ENCODE measurements at regions not wholly inside any gene's neighbourhood (a gene's known extent, or its start where the extent isn't known, plus 50 kb on each side); places are given as distances from the start of the nearest gene placed in this dataset.
"Not testable (repeated sequence)": the region's sequence is repeated elsewhere in the genome, so short reads cannot be mapped to it uniquely, and the experiment has no call there.

- CTCF ChIA-PET; H3K27me3 Mint-ChIP-seq (ENCODE audit: low read depth); H3K9me3 Mint-ChIP-seq; H3K27ac Mint-ChIP-seq; H3K4me3 Mint-ChIP-seq; intact Hi-C loops (cut with micrococcal nuclease); DNase-seq; H3K36me3 Mint-ChIP-seq (ENCODE audit: low read depth): not testable (repeated sequence)
- peaks cover 16% of the 10 kb centered on the region for H3K4me1 Mint-ChIP-seq (ENCODE audit: low read depth)
These were observed 66.8 kb upstream of the SLC35C1 start for GRCh38 chr11:45738194-45738593.

GRCh38 chr11:45737056-45737455 lies 67.9 kb upstream of the SLC35C1 start:
- DNase-seq, result peak; percentile 21
- CTCF ChIA-PET, result no interaction called here
- Mint-ChIP-seq H3K4me3 (no peak overlapping the region), H3K27me3 (ENCODE audit: low read depth) (peaks cover 3% of the 10 kb centered on the region), H3K36me3 (ENCODE audit: low read depth) (no peaks in the 10 kb centered on the region), H3K4me1 (ENCODE audit: low read depth) (peaks cover 16% of the 10 kb centered on the region), H3K9me3 (peaks cover 2% of the 10 kb centered on the region), H3K27ac (peak overlapping the region; percentile 68)
- intact Hi-C loops (cut with micrococcal nuclease), result loop anchor here (1.0 kb wide), 2 partner anchors 11 to 35 kb away; no protein-coding TSS in a partner anchor

DNA sequence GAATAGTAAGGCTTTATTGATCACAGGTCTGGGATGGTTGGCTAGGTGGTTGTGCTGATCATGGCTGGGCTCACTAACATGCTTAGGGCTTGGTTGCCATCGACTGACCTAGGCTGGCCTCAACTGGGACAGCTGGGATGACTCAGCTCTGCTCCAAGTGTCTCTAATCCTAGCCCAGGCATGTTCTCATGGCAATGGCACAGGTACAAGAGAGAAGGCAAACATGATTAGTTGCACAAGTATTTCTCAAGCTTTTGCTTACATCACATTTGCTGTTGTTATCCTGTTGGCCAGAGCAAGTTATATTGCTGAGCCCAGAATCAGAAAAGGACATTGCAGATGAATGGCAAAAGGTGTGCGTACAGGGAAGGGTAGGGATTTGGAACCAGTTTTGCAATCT lies 68.5 kb upstream of the SLC35C1 start:
- H3K27me3 Mint-ChIP-seq (ENCODE audit: low read depth), result peaks cover 3% of the 10 kb centered on the region
- intact Hi-C loops (cut with micrococcal nuclease), result no loop called here
- peaks cover 16% of the 10 kb centered on the region for H3K4me1 Mint-ChIP-seq (ENCODE audit: low read depth)
- H3K4me3 Mint-ChIP-seq, result no peak overlapping the region
- no peaks in the 10 kb centered on the region for H3K36me3 Mint-ChIP-seq (ENCODE audit: low read depth)
- no peak for DNase-seq
- CTCF ChIA-PET, result no interaction called here
- H3K9me3 Mint-ChIP-seq, result peaks cover 2% of the 10 kb centered on the region
- no peak overlapping the region for H3K27ac Mint-ChIP-seq

DNA sequence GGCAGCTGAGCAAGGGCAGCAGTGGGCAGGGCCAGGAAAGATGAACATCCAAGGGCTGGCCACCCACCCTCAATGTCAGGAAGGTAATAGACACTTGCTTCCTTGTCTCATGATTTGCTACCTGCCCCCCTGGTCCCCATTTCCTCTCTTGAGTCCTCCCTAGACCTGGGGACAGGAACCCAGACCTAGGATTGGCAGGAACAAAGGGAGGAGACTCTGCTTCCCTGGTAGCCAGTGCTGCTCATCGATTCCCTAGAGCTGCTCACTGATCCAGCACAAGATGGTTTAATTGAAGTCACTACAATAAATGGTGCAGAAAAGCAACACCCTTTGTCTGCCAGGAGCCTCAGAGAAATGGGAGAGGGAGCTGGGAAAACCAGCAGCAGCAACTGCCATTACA lies 67.8 kb upstream of the CHST1 start:
- Mint-ChIP-seq H3K4me3 (no peak overlapping the region), H3K36me3 (ENCODE audit: low read depth) (no peaks in the 10 kb centered on the region), H3K4me1 (ENCODE audit: low read depth) (peaks cover 16% of the 10 kb centered on the region), H3K27me3 (ENCODE audit: low read depth) (no peaks in the 10 kb centered on the region), H3K9me3 (peaks cover 2% of the 10 kb centered on the region), H3K27ac (no peak overlapping the region)
- no peak for DNase-seq
- intact Hi-C loops (cut with micrococcal nuclease), result no loop called here
- CTCF ChIA-PET, result no interaction called here

DNA sequence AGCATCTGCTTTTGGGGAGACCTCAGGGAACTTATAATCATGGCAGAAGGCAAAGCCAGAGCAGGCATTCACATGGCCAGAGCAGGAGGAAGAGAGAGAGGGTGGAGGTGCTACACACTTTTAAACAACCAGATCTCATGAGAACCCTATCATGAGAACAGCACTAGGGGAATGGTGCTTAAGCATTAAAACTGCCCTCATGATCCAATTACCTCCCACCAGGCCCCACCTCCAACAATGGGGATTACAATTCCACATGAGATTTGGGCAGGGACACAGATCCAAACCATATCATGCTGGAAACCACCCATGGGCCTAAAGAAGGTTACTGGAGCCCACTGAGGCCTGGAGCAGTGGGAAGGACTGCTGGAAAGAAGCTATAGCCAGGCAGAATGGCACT lies 66.9 kb upstream of the CHST1 start:
- DNase-seq, result no peak
- intact Hi-C loops (cut with micrococcal nuclease), result no loop called here
- H3K4me1 Mint-ChIP-seq (ENCODE audit: low read depth), result peaks cover 16% of the 10 kb centered on the region
- CTCF ChIA-PET, result no interaction called here
- H3K27ac Mint-ChIP-seq, result no peak overlapping the region
- no peaks in the 10 kb centered on the region for H3K27me3 Mint-ChIP-seq (ENCODE audit: low read depth)
- H3K9me3 Mint-ChIP-seq, result peaks cover 2% of the 10 kb centered on the region
- no peaks in the 10 kb centered on the region for H3K36me3 Mint-ChIP-seq (ENCODE audit: low read depth)
- H3K4me3 Mint-ChIP-seq, result no peak overlapping the region

GRCh38 chr11:45731171-45731570 lies 65.7 kb upstream of the CHST1 start:
- H3K4me1 Mint-ChIP-seq (ENCODE audit: low read depth), result peaks cover 14% of the 10 kb centered on the region
- DNase-seq; intact Hi-C loops (cut with micrococcal nuclease); H3K4me3 Mint-ChIP-seq; H3K27ac Mint-ChIP-seq; CTCF ChIA-PET; H3K27me3 Mint-ChIP-seq (ENCODE audit: low read depth); H3K9me3 Mint-ChIP-seq; H3K36me3 Mint-ChIP-seq (ENCODE audit: low read depth): not testable (repeated sequence)

DNA sequence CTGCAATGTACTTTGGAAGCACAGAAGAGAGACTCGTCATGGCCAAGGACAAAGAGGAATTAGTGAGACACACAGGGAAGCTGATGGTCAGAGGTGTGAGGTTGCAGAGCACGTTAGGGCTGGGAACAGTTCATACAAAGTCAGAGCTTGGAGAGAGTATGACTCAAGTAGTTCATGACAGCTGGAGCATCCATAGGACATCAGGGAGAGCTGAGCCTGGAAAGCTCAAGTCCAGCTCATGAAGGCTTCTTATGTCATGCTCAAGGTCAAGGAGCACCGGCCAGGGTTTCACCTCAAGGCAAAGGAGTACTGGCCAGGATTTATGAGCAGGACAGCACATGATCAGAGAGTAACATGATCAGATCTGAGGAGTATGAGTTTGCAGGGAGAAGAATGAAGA lies 64.6 kb upstream of the CHST1 start:
- Mint-ChIP-seq H3K9me3 (no peaks in the 10 kb centered on the region), H3K4me3 (no peak overlapping the region), H3K27me3 (ENCODE audit: low read depth) (peaks cover 8% of the 10 kb centered on the region), H3K27ac (no peak overlapping the region), H3K4me1 (ENCODE audit: low read depth) (peaks cover 19% of the 10 kb centered on the region), H3K36me3 (ENCODE audit: low read depth) (no peaks in the 10 kb centered on the region)
- no peak for DNase-seq
- CTCF ChIA-PET, result interaction anchor here (1.2 kb wide), 1 partner anchor 11 kb away, joined by 6 read pairs; no protein-coding TSS in a partner anchor
- intact Hi-C loops (cut with micrococcal nuclease), result no loop called here

GRCh38 chr11:45726493-45727054 lies 61.2 kb upstream of the CHST1 start:
- Mint-ChIP-seq H3K36me3 (ENCODE audit: low read depth) (no peaks in the 10 kb centered on the region), H3K9me3 (no peaks in the 10 kb centered on the region), H3K4me1 (ENCODE audit: low read depth) (peaks cover 19% of the 10 kb centered on the region), H3K4me3 (no peak overlapping the region), H3K27ac (no peak overlapping the region), H3K27me3 (ENCODE audit: low read depth) (peaks cover 8% of the 10 kb centered on the region)
- CTCF ChIA-PET, result no interaction called here
- no peak for DNase-seq
- intact Hi-C loops (cut with micrococcal nuclease), result loop anchor here (1.0 kb wide), 1 partner anchor 11 kb away; no protein-coding TSS in a partner anchor

DNA sequence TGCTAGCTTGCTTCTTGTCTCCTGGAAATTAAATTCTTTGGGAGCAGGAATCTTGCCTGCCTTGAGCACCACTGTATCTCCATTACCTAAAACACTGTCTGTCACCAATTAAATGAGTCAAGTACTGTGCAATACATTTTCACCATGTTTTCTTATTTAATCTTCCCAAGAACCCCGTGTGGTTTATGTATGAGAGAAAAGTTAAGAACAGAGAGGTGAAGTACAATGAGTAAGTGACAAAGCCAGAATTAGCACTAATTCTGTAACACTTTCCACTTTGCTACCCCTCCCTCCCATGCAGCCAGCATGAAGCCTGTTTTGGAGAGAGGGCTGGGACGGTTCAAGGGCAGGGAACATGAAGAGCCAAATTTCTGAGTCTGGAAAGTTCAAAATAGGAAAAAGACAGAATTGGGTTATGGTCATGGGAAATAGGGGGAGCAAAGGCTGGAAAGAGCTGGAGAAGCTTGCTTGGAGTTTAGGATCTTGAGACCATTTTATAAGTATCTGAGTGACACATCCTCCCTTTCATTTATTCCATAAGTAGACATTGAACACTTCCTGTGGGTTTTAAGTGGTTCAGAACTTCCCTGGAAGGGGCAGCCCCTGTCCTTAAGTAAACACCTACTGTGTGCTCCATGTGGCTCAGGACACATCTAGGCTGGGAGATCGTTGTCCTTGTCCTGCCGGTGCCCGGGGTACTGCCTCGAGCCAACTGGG lies 60.5 kb upstream of the CHST1 start:
- Mint-ChIP-seq H3K9me3 (no peaks in the 10 kb centered on the region), H3K4me3 (no peak overlapping the region), H3K27me3 (ENCODE audit: low read depth) (peaks cover 8% of the 10 kb centered on the region), H3K36me3 (ENCODE audit: low read depth) (no peaks in the 10 kb centered on the region), H3K27ac (peak overlapping the region; percentile 77), H3K4me1 (ENCODE audit: low read depth) (peaks cover 19% of the 10 kb centered on the region)
- peak; percentile 18 for DNase-seq
- intact Hi-C loops (cut with micrococcal nuclease), result loop anchor here (1.0 kb wide), 1 partner anchor 11 kb away; no protein-coding TSS in a partner anchor
- CTCF ChIA-PET, result no interaction called here

GRCh38 chr11:45725121-45725520 lies 59.7 kb upstream of the CHST1 start:
- DNase-seq, result no peak
- intact Hi-C loops (cut with micrococcal nuclease), result no loop called here
- H3K27ac Mint-ChIP-seq, result peak overlapping the region; percentile 11
- peaks cover 19% of the 10 kb centered on the region for H3K4me1 Mint-ChIP-seq (ENCODE audit: low read depth)
- no peaks in the 10 kb centered on the region for H3K36me3 Mint-ChIP-seq (ENCODE audit: low read depth)
- CTCF ChIA-PET, result no interaction called here
- H3K27me3 Mint-ChIP-seq (ENCODE audit: low read depth), result peaks cover 8% of the 10 kb centered on the region
- H3K9me3 Mint-ChIP-seq, result no peaks in the 10 kb centered on the region
- H3K4me3 Mint-ChIP-seq, result no peak overlapping the region

DNA sequence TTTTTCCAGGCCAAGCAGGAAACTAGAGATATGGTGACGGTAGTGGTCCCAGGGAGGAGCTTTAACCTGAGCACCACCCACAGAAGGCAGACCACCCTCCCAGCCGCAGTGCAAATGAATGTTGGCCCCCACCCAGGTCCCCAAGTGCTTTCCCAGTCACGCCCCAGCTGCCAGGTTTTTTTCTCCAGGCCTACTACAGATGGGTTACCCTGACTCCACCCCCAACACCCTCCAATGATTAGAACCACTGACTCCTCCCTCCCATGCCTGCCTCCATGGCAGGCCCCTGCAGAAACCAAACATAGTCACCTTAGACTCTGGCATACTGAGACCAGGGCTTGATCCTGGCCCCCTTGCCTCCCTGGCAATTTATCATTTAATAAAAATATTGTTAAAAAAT lies 58.7 kb upstream of the CHST1 start:
- Mint-ChIP-seq H3K27me3 (ENCODE audit: low read depth) (peaks cover 8% of the 10 kb centered on the region), H3K36me3 (ENCODE audit: low read depth) (no peaks in the 10 kb centered on the region), H3K4me3 (no peak overlapping the region), H3K4me1 (ENCODE audit: low read depth) (peaks cover 19% of the 10 kb centered on the region), H3K27ac (no peak overlapping the region), H3K9me3 (no peaks in the 10 kb centered on the region)
- no peak for DNase-seq
- CTCF ChIA-PET, result no interaction called here
- intact Hi-C loops (cut with micrococcal nuclease), result no loop called here

GRCh38 chr11:45723397-45723796 lies 58.0 kb upstream of the CHST1 start:
- Mint-ChIP-seq H3K4me1 (ENCODE audit: low read depth) (peaks cover 19% of the 10 kb centered on the region), H3K36me3 (ENCODE audit: low read depth) (no peaks in the 10 kb centered on the region), H3K4me3 (no peak overlapping the region), H3K27ac (no peak overlapping the region), H3K27me3 (ENCODE audit: low read depth) (peaks cover 8% of the 10 kb centered on the region), H3K9me3 (no peaks in the 10 kb centered on the region)
- CTCF ChIA-PET, result no interaction called here
- no peak for DNase-seq
- intact Hi-C loops (cut with micrococcal nuclease), result no loop called here

GRCh38 chr11:45722144-45722543 lies 56.7 kb upstream of the CHST1 start:
- Mint-ChIP-seq H3K4me1 (ENCODE audit: low read depth) (peaks cover 19% of the 10 kb centered on the region), H3K27ac (no peak overlapping the region), H3K4me3 (no peak overlapping the region), H3K27me3 (ENCODE audit: low read depth) (peaks cover 7% of the 10 kb centered on the region), H3K9me3 (no peaks in the 10 kb centered on the region), H3K36me3 (ENCODE audit: low read depth) (no peaks in the 10 kb centered on the region)
- CTCF ChIA-PET, result no interaction called here
- DNase-seq, result no peak
- intact Hi-C loops (cut with micrococcal nuclease), result no loop called here
